B cell (primary cell): ENCODE measurements at regions not wholly inside any gene's neighbourhood (a gene's known extent, or its start where the extent isn't known, plus 50 kb on each side); places are given as distances from the start of the nearest gene placed in this dataset.

Experiments
- ATAC-seq: fragments of 200-7000 bp; cut with Tn5 transposase; one replicate; pipeline ENCODE4 v1.10.0; 2021; ENCODE audit warnings: low read depth, mild to moderate bottlenecking, moderate number of reproducible peaks, moderate library complexity
- CTCF ChIA-PET: fragments of 350-600 bp; sonication (Branson Sonifier 250); formaldehyde crosslinking; loops from one replicate; lab custom pipeline; 2021; ENCODE audit warnings: antibody characterized with exemption, inconsistent platforms; lab: Charles Lee
- POLR2A ChIA-PET: fragments of 350-600 bp; sonication (Branson Sonifier 250); formaldehyde crosslinking; loops from one replicate; lab custom pipeline; 2021; ENCODE audit warnings: antibody characterized with exemption; lab: Charles Lee
- DNase-seq: peaks from one replicate; pipeline ENCODE4 v3.0.0; 2013
- H2AFZ ChIP-seq: 2 replicates; pipeline ENCODE4 v1.6.1; 2012; ENCODE audit warnings: mild to moderate bottlenecking, low read depth, low read length; ENCODE audit not compliant: insufficient read depth, poor library complexity, severe bottlenecking
- H3K27ac ChIP-seq, 2 donors: 1 replicate in 1 of 2; 2 replicates in 1 of 2; pipeline ENCODE4 v1.5.1; 2012 to 2013; ENCODE audit warnings: low read length in 2 of 2, mild to moderate bottlenecking in 2 of 2, moderate library complexity in 1 of 2
- H3K27me3 ChIP-seq, 4 experiments: fragments of 200-600 bp in 1 of 4; sonication (generic) in 1 of 4; replicated peaks in 1 of 4; 1 replicate in 2 of 4; 2 replicates in 2 of 4; pipeline versions ENCODE4 v1.6.1 to v1.7.0; 2013 to 2016; ENCODE audit warnings: low read length in 3 of 4, mild to moderate bottlenecking in 2 of 4, mixed read lengths in 1 of 4, moderate library complexity in 1 of 4; ENCODE audit not compliant: insufficient read depth in 4 of 4, control insufficient read depth in 3 of 4; ENCODE audit errors: control extremely low read depth in 1 of 4
- H3K36me3 ChIP-seq, 2 experiments: replicated peaks in 1 of 2; 1 replicate in 1 of 2; 2 replicates in 1 of 2; pipeline versions ENCODE4 v1.6.1 to v1.7.1; 2013; ENCODE audit warnings: low read length in 1 of 2; ENCODE audit not compliant: insufficient read depth in 2 of 2, control insufficient read depth in 1 of 2; ENCODE audit errors: control extremely low read depth in 1 of 2, extremely low read depth in 1 of 2
- H3K4me1 ChIP-seq, 2 donors: fragments of 200-600 bp in 1 of 2; sonication (generic) in 1 of 2; 1 replicate in 1 of 2; 2 replicates in 1 of 2; pipeline versions ENCODE4 v1.5.1 to v1.6.1; 2013 to 2017; ENCODE audit warnings: low read length in 2 of 2; ENCODE audit not compliant: control insufficient read depth in 2 of 2, insufficient read depth in 2 of 2
- H3K4me2 ChIP-seq: replicated peaks from 2 replicates; pipeline ENCODE3; 2012; ENCODE audit warnings: mild to moderate bottlenecking, low read depth, low read length; ENCODE audit not compliant: poor library complexity, severe bottlenecking
- H3K4me3 ChIP-seq, 5 experiments: fragments of 200-600 bp in 1 of 5; sonication (generic) in 1 of 5; 1 replicate in 3 of 5; 2 replicates in 2 of 5; pipeline versions ENCODE4 v1.5.1 to v1.7.0; 2011 to 2016; ENCODE audit warnings: low read length in 4 of 5, mild to moderate bottlenecking in 4 of 5, low read depth in 2 of 5, control low read depth in 1 of 5, moderate library complexity in 1 of 5; ENCODE audit not compliant: insufficient read depth in 1 of 5; ENCODE audit errors: control extremely low read depth in 1 of 5, extremely low read depth in 1 of 5
- H3K79me2 ChIP-seq: fragments of 200-600 bp; sonication (generic); one replicate; pipeline ENCODE4 v1.6.0; 2016; ENCODE audit warnings: low read length; ENCODE audit not compliant: control insufficient read depth, insufficient read depth
- H3K9ac ChIP-seq: fragments of 200-600 bp; sonication (generic); 2 replicates; pipeline ENCODE4 v1.6.1; 2017; ENCODE audit warnings: mild to moderate bottlenecking, low read length, moderate library complexity
- H3K9me3 ChIP-seq, 3 donors: one replicate each; pipeline versions ENCODE4 v1.6.1 to v1.7.1; 2013; ENCODE audit warnings: low read length in 2 of 3; ENCODE audit not compliant: control insufficient read depth in 2 of 3, insufficient read depth in 1 of 3; ENCODE audit errors: control extremely low read depth in 1 of 3
- H4K20me1 ChIP-seq: 2 replicates; pipeline ENCODE4 v1.6.0; 2012; ENCODE audit warnings: mild to moderate bottlenecking, low read length; ENCODE audit not compliant: insufficient read depth, control insufficient read depth, poor library complexity, severe bottlenecking
- H3K27ac Mint-ChIP-seq: one replicate; pipeline ENCODE4 v1.8.0; 2021; ENCODE audit warnings: mixed read lengths
- H3K27me3 Mint-ChIP-seq: one replicate; pipeline ENCODE4 v1.8.0; 2021; ENCODE audit warnings: mixed read lengths
- H3K4me1 Mint-ChIP-seq: one replicate; pipeline ENCODE4 v1.8.0; 2021; ENCODE audit warnings: mixed read lengths
- H3K4me3 Mint-ChIP-seq: one replicate; pipeline ENCODE4 v1.8.0; 2021; ENCODE audit warnings: mixed read lengths
- H3K9me3 Mint-ChIP-seq: one replicate; pipeline ENCODE4 v1.8.0; 2022; ENCODE audit warnings: mixed read lengths; ENCODE audit not compliant: insufficient read depth
- EZH2 ChIP-seq: IDR thresholded peaks from 2 replicates; pipeline ENCODE4 v1.6.1; 2012; ENCODE audit warnings: borderline replicate concordance, low read depth, mild to moderate bottlenecking, moderate library complexity, low read length; ENCODE audit not compliant: insufficient read depth, poor library complexity, severe bottlenecking
- WGBS: methylation state at CpG from one replicate; pipeline ENCODE4 v1.1.5; 2013; ENCODE audit warnings: missing lambda C conversion rate; ENCODE audit not compliant: insufficient coverage; 5-methylcytosine and 5-hydroxymethylcytosine counted together
- intact Hi-C: fragments of 100-400 bp; cut with micrococcal nuclease; formaldehyde crosslinking; loops from one replicate; pipeline ENCODE4 v1.10.0; 2022
- TF ChIP-seq, protein P1 (sequence below): fragments of 200-600 bp; IDR thresholded peaks from one replicate; pipeline ENCODE4 v1.8.0; 2022; ENCODE audit warnings: antibody characterized with exemption, mild to moderate bottlenecking

- intact Hi-C loops, result no loop called here
- H3K27me3 ChIP-seq, result no peaks in the 10 kb centered on the region
- H3K36me3 ChIP-seq, result no peaks in the 10 kb centered on the region
- no peak overlapping the region for H3K4me2 ChIP-seq
- H3K4me3 ChIP-seq, result no peak overlapping the region
- Mint-ChIP-seq H3K4me1 (no peaks in the 10 kb centered on the region), H3K27me3 (peaks cover 4% of the 10 kb centered on the region), H3K9me3 (no peaks in the 10 kb centered on the region), H3K4me3 (no peak overlapping the region), H3K27ac (no peak overlapping the region)
- no peak for ATAC-seq
- no peaks in the 10 kb centered on the region for H4K20me1 ChIP-seq
- POLR2A ChIA-PET, result no interaction called here
- H2AFZ ChIP-seq, result no peak overlapping the region
- DNase-seq, result no peak
- H3K4me1 ChIP-seq, result no peaks in the 10 kb centered on the region
- H3K9ac ChIP-seq, result no peak overlapping the region
- no peak overlapping the region for H3K27ac ChIP-seq
- 100% methylated on average over 2 of the region's 2 CpGs for WGBS
- H3K79me2 ChIP-seq, result no peaks in the 10 kb centered on the region
- no peak for TF ChIP-seq EZH2
- TF ChIP-seq, protein P1, sequence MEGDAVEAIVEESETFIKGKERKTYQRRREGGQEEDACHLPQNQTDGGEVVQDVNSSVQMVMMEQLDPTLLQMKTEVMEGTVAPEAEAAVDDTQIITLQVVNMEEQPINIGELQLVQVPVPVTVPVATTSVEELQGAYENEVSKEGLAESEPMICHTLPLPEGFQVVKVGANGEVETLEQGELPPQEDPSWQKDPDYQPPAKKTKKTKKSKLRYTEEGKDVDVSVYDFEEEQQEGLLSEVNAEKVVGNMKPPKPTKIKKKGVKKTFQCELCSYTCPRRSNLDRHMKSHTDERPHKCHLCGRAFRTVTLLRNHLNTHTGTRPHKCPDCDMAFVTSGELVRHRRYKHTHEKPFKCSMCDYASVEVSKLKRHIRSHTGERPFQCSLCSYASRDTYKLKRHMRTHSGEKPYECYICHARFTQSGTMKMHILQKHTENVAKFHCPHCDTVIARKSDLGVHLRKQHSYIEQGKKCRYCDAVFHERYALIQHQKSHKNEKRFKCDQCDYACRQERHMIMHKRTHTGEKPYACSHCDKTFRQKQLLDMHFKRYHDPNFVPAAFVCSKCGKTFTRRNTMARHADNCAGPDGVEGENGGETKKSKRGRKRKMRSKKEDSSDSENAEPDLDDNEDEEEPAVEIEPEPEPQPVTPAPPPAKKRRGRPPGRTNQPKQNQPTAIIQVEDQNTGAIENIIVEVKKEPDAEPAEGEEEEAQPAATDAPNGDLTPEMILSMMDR, result no peak
- CTCF ChIA-PET, result no interaction called here
- H3K9me3 ChIP-seq, result no peaks in the 10 kb centered on the region
Observed at GRCh38 chr10:60613434-60613833, 164.8 kb upstream of the CDK1 start.

DNA sequence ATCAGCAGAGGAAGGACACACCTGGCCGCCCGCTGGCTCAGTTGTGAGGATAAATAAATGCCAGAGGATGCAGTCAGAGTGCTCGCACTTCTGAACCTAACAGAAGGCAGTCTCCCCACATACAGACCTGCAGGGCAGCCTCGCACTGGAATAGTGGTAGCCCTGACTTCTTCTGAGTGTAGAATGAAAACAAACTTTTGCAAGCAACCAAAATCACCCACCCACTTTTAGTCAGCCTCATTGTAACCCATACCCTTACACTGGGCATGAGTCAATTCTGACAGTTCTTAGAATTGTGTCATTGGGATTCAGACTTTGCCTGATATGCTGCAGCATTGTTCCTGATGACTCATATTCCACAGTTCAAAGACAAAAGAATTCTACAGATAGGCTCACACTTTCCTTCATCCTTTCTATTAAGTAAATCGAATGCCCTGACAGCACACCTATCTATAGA, 167.0 kb upstream of the CDK1 start:
- no peak overlapping the region for H3K4me2 ChIP-seq
- no peaks in the 10 kb centered on the region for H3K27me3 ChIP-seq
- WGBS, result 64% methylated on average over 3 of the region's 5 CpGs
- no peaks in the 10 kb centered on the region for H4K20me1 ChIP-seq
- ATAC-seq (no peak), DNase-seq (no peak)
- no peaks in the 10 kb centered on the region for H3K9me3 Mint-ChIP-seq
- H3K9ac ChIP-seq, result no peak overlapping the region
- no peaks in the 10 kb centered on the region for H3K79me2 ChIP-seq
- no peak for TF ChIP-seq EZH2
- TF ChIP-seq, protein P1, result no peak
- no peaks in the 10 kb centered on the region for H3K36me3 ChIP-seq
- peaks cover 4% of the 10 kb centered on the region for H3K27me3 Mint-ChIP-seq
- no peak overlapping the region for H3K4me3 ChIP-seq
- H3K27ac ChIP-seq, result no peak overlapping the region
- no peaks in the 10 kb centered on the region for H3K4me1 ChIP-seq
- no peaks in the 10 kb centered on the region for H3K4me1 Mint-ChIP-seq
- ChIA-PET POLR2A (no interaction called here), CTCF (no interaction called here)
- no peaks in the 10 kb centered on the region for H3K9me3 ChIP-seq
- no peak overlapping the region for H3K27ac Mint-ChIP-seq
- no peak overlapping the region for H2AFZ ChIP-seq
- H3K4me3 Mint-ChIP-seq, result no peak overlapping the region
- intact Hi-C loops, result no loop called here
